Neural progenitor cell (in vitro differentiated cells): ENCODE measurements at regions not wholly inside any gene's neighbourhood (a gene's known extent, or its start where the extent isn't known, plus 50 kb on each side); places are given as distances from the start of the nearest gene placed in this dataset.

Source experiments
- DNase-seq: peaks from one replicate; pipeline ENCODE4 v3.0.0-alpha.2; 2016; ENCODE audit warnings: low spot score
- H2AFZ ChIP-seq: fragments of 200-600 bp; sonication (generic); replicated peaks from 2 replicates; pipeline ENCODE4 v1.6.1; 2016; ENCODE audit warnings: antibody characterized with exemption
- H3F3A ChIP-seq: fragments of 200-600 bp; sonication (generic); 2 replicates; pipeline ENCODE4 v1.6.1; 2016; ENCODE audit warnings: antibody characterized with exemption, low read depth
- H3K27ac ChIP-seq: fragments of 200-600 bp; sonication (generic); 2 replicates; pipeline ENCODE4 v1.5.1; 2016; ENCODE audit warnings: mild to moderate bottlenecking
- H3K27me3 ChIP-seq: fragments of 200-600 bp; sonication (generic); 2 replicates; pipeline ENCODE4 v1.6.1; 2016; ENCODE audit warnings: mild to moderate bottlenecking, moderate library complexity
- H3K36me3 ChIP-seq: fragments of 200-600 bp; sonication (generic); 2 replicates; pipeline ENCODE4 v1.5.1; 2016
- H3K4me1 ChIP-seq: fragments of 200-600 bp; sonication (generic); 2 replicates; pipeline ENCODE4 v1.6.1; 2016; ENCODE audit warnings: mixed run types
- H3K4me2 ChIP-seq: fragments of 200-600 bp; sonication (generic); 2 replicates; pipeline ENCODE4 v1.6.1; 2016
- H3K4me3 ChIP-seq: fragments of 200-600 bp; sonication (generic); 2 replicates; pipeline ENCODE4 v1.5.1; 2016
- H3K79me2 ChIP-seq: fragments of 200-600 bp; sonication (generic); 2 replicates; pipeline ENCODE4 v1.6.1; 2016; ENCODE audit warnings: low read depth
- H3K9ac ChIP-seq: fragments of 200-600 bp; sonication (generic); 2 replicates; pipeline ENCODE4 v1.6.1; 2016
- H3K9me3 ChIP-seq: fragments of 200-600 bp; sonication (generic); 2 replicates; pipeline ENCODE4 v1.5.1; 2016; ENCODE audit warnings: low read depth
- H4K20me1 ChIP-seq: fragments of 200-600 bp; sonication (generic); 2 replicates; pipeline ENCODE4 v1.6.1; 2016; ENCODE audit warnings: low read depth
- H3K27ac Mint-ChIP-seq: 3 replicates; pipeline ENCODE4 v1.8.0; 2021; ENCODE audit warnings: mixed read lengths
- H3K27me3 Mint-ChIP-seq: 2 replicates; pipeline ENCODE4 v1.8.0; 2022; ENCODE audit warnings: low read depth, mild to moderate bottlenecking, inconsistent platforms, moderate library complexity, mixed read lengths; ENCODE audit not compliant: insufficient read depth
- H3K36me3 Mint-ChIP-seq: 3 replicates; pipeline ENCODE4 v1.8.0; 2021; ENCODE audit warnings: mixed read lengths
- H3K4me1 Mint-ChIP-seq: 3 replicates; pipeline ENCODE4 v1.8.0; 2021; ENCODE audit warnings: mixed read lengths
- H3K4me3 Mint-ChIP-seq: 3 replicates; pipeline ENCODE4 v1.8.0; 2021; ENCODE audit warnings: mild to moderate bottlenecking, moderate library complexity, mixed read lengths
- H3K9me3 Mint-ChIP-seq: 3 replicates; pipeline ENCODE4 v1.8.0; 2020; ENCODE audit warnings: mixed read lengths
- CTCF ChIP-seq: fragments of 200-600 bp; sonication (generic); IDR thresholded peaks from 2 replicates; pipeline ENCODE4 v1.5.1; 2017; ENCODE audit warnings: antibody characterized with exemption, mild to moderate bottlenecking
- EZH2 ChIP-seq: fragments of 200-600 bp; sonication (generic); IDR thresholded peaks from 2 replicates; pipeline ENCODE4 v1.6.1; 2017; ENCODE audit warnings: antibody characterized with exemption, mild to moderate bottlenecking, moderate library complexity
- EZH2phosphoT487 ChIP-seq: fragments of 200-600 bp; sonication (generic); IDR thresholded peaks from 2 replicates; pipeline ENCODE4 v1.6.1; 2017; ENCODE audit warnings: antibody characterized with exemption

GRCh38 chr2:101577173-101577572 lies 102.3 kb upstream of the RFX8 start:
- H3K9ac ChIP-seq = no peak overlapping the region
- no peak overlapping the region for H3K27ac ChIP-seq
- H3K27me3 Mint-ChIP-seq = peaks cover 6% of the 10 kb centered on the region
- no peaks in the 10 kb centered on the region for H3K9me3 ChIP-seq
- H3K27ac Mint-ChIP-seq = no peak overlapping the region
- H3K4me3 ChIP-seq = no peak overlapping the region
- H4K20me1 ChIP-seq = no peaks in the 10 kb centered on the region
- H3K36me3 ChIP-seq = no peaks in the 10 kb centered on the region
- H3K9me3 Mint-ChIP-seq = peaks cover 4% of the 10 kb centered on the region
- TF ChIP-seq CTCF = no peak
- no peak for TF ChIP-seq EZH2phosphoT487
- no peak for TF ChIP-seq EZH2
- no peaks in the 10 kb centered on the region for H3K27me3 ChIP-seq
- H3K4me1 ChIP-seq = no peaks in the 10 kb centered on the region
- no peaks in the 10 kb centered on the region for H3K79me2 ChIP-seq
- no peak overlapping the region for H3K4me3 Mint-ChIP-seq
- no peak overlapping the region for H3K4me2 ChIP-seq
- no peaks in the 10 kb centered on the region for H3F3A ChIP-seq
- H3K36me3 Mint-ChIP-seq = no peaks in the 10 kb centered on the region
- no peaks in the 10 kb centered on the region for H3K4me1 Mint-ChIP-seq
- DNase-seq = no peak
- H2AFZ ChIP-seq = no peak overlapping the region

DNA sequence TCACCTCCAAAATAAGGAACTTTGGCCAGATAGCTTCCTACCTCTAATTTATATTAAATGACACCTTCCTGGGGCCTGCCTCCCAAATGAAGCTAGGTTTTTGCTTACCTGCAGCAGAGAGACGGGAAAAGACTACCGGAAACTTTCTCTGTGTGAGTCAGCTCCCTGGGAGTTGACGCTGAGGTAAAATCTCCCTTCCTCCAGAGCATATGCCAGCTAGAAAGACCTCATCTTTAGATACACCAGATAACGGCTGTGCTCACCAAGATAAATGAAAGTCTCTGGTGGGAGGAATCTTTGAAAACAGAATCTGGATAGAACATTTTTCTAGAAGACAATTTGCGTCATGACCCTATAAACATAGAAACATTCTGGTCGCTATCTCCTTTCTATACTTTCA lies 99.7 kb upstream of the RFX8 start:
- H3K27ac Mint-ChIP-seq = no peak overlapping the region
- H3K27ac ChIP-seq = no peak overlapping the region
- no peak overlapping the region for H3K9ac ChIP-seq
- H3K4me3 Mint-ChIP-seq = no peak overlapping the region
- H3K27me3 ChIP-seq = no peaks in the 10 kb centered on the region
- no peaks in the 10 kb centered on the region for H3K36me3 ChIP-seq
- H3K9me3 ChIP-seq = no peaks in the 10 kb centered on the region
- H3K4me3 ChIP-seq = no peak overlapping the region
- H3K79me2 ChIP-seq = no peaks in the 10 kb centered on the region
- peaks cover 6% of the 10 kb centered on the region for H3K9me3 Mint-ChIP-seq
- no peaks in the 10 kb centered on the region for H3K36me3 Mint-ChIP-seq
- H3K4me2 ChIP-seq = no peak overlapping the region
- no peaks in the 10 kb centered on the region for H3K4me1 Mint-ChIP-seq
- H4K20me1 ChIP-seq = no peaks in the 10 kb centered on the region
- no peak for DNase-seq
- peak overlapping the region; percentile 17 for H2AFZ ChIP-seq
- H3K4me1 ChIP-seq = no peaks in the 10 kb centered on the region
- TF ChIP-seq EZH2phosphoT487 (no peak), EZH2 (no peak), CTCF (no peak)
- H3F3A ChIP-seq = no peaks in the 10 kb centered on the region
- H3K27me3 Mint-ChIP-seq = no peaks in the 10 kb centered on the region

GRCh38 chr2:101571951-101572350 lies 97.0 kb upstream of the RFX8 start:
- no peak for DNase-seq
- no peak overlapping the region for H3K4me2 ChIP-seq
- H3K9me3 ChIP-seq = no peaks in the 10 kb centered on the region
- no peak overlapping the region for H3K27ac ChIP-seq
- no peaks in the 10 kb centered on the region for H3F3A ChIP-seq
- no peak overlapping the region for H3K4me3 ChIP-seq
- Mint-ChIP-seq H3K27me3 (no peaks in the 10 kb centered on the region), H3K4me3 (no peak overlapping the region), H3K9me3 (peaks cover 6% of the 10 kb centered on the region), H3K36me3 (no peaks in the 10 kb centered on the region), H3K27ac (no peak overlapping the region), H3K4me1 (no peaks in the 10 kb centered on the region)
- H3K79me2 ChIP-seq = no peaks in the 10 kb centered on the region
- H2AFZ ChIP-seq = no peak overlapping the region
- H3K27me3 ChIP-seq = no peaks in the 10 kb centered on the region
- H3K4me1 ChIP-seq = no peaks in the 10 kb centered on the region
- H3K36me3 ChIP-seq = no peaks in the 10 kb centered on the region
- H3K9ac ChIP-seq = no peak overlapping the region
- no peaks in the 10 kb centered on the region for H4K20me1 ChIP-seq
- TF ChIP-seq EZH2 (no peak), CTCF (no peak)
